Neutrophil (primary cell): ENCODE measurements at regions not wholly inside any gene's neighbourhood (a gene's known extent, or its start where the extent isn't known, plus 50 kb on each side); places are given as distances from the start of the nearest gene placed in this dataset.

ENCODE experiments used
- H3K27ac ChIP-seq: fragments of 200-600 bp; sonication (generic); 2 replicates; pipeline ENCODE4 v1.5.1; 2016; ENCODE audit warnings: mild to moderate bottlenecking, moderate library complexity
- H3K27me3 ChIP-seq: fragments of 200-600 bp; sonication (generic); 2 replicates; pipeline ENCODE4 v1.6.0; 2016; ENCODE audit warnings: mild to moderate bottlenecking
- H3K36me3 ChIP-seq: fragments of 200-600 bp; sonication (generic); 2 replicates; pipeline ENCODE4 v1.5.1; 2017
- H3K4me1 ChIP-seq, 2 experiments: fragments of 200-600 bp in 1 of 2; sonication (generic) in 1 of 2; 1 replicate in 1 of 2; 2 replicates in 1 of 2; pipeline versions ENCODE4 v1.5.1 to v1.6.1; 2013 to 2016; ENCODE audit warnings: low read depth in 1 of 2, low read length in 1 of 2, mild to moderate bottlenecking in 1 of 2, moderate library complexity in 1 of 2; ENCODE audit not compliant: control insufficient read depth in 1 of 2, insufficient read depth in 1 of 2
- H3K4me3 ChIP-seq, 2 experiments: fragments of 200-600 bp in 1 of 2; sonication (generic) in 1 of 2; 1 replicate in 1 of 2; 2 replicates in 1 of 2; pipeline ENCODE4 v1.5.1; 2013 to 2016; ENCODE audit warnings: low read depth in 1 of 2, low read length in 1 of 2, mild to moderate bottlenecking in 1 of 2, moderate library complexity in 1 of 2
- H3K9me3 ChIP-seq: fragments of 200-600 bp; sonication (generic); 2 replicates; pipeline ENCODE4 v1.5.1; 2016
- TF ChIP-seq, protein P1 (sequence below): fragments of 200-600 bp; sonication (generic); IDR thresholded peaks from 2 replicates; pipeline ENCODE4 v1.5.1; 2016; ENCODE audit warnings: antibody characterized with exemption

DNA sequence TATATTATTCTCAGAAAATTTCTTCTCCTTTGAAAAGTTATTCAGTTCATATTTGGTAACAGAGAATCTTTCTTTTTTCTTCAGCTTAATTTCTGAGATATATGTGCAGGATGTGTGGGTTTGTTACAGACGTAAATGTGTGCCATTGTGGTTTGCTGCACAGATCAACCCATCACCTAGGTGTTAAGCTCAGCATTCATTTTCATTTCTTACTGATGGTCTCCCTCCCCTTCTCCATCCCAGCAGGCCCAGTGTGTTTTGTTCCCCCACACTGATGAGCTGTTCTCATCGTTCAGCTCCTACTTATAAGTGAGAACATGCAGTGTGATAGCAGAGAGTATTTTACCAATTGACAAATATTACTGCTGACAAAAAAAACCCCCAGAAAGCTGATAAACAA is 330.0 kb upstream of the CHD1 start:
- H3K36me3 ChIP-seq = no peaks in the 10 kb centered on the region
- no peaks in the 10 kb centered on the region for H3K27me3 ChIP-seq
- no peak overlapping the region for H3K4me3 ChIP-seq
- no peak overlapping the region for H3K27ac ChIP-seq
- no peaks in the 10 kb centered on the region for H3K9me3 ChIP-seq
- no peaks in the 10 kb centered on the region for H3K4me1 ChIP-seq
- TF ChIP-seq, protein P1, sequence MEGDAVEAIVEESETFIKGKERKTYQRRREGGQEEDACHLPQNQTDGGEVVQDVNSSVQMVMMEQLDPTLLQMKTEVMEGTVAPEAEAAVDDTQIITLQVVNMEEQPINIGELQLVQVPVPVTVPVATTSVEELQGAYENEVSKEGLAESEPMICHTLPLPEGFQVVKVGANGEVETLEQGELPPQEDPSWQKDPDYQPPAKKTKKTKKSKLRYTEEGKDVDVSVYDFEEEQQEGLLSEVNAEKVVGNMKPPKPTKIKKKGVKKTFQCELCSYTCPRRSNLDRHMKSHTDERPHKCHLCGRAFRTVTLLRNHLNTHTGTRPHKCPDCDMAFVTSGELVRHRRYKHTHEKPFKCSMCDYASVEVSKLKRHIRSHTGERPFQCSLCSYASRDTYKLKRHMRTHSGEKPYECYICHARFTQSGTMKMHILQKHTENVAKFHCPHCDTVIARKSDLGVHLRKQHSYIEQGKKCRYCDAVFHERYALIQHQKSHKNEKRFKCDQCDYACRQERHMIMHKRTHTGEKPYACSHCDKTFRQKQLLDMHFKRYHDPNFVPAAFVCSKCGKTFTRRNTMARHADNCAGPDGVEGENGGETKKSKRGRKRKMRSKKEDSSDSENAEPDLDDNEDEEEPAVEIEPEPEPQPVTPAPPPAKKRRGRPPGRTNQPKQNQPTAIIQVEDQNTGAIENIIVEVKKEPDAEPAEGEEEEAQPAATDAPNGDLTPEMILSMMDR = no peak

DNA sequence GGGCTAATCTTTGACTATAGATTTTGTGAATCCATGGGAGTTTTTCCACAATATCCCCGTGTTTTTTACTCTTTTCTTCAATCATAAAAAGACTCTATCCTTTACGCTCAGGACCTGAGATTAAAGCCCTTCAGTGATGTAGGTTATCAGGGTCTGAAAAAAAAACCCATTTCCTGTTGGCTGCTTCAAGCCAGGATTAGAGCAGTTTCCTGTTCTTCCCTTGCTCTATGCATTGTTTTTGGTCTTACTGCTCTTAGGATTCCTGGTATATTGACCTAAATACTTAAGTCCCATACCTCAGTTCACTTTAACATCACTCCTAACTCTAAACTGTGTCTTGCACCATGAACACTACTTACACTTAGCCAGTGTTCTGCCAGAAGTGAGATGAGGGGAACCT is 319.3 kb upstream of the CHD1 start:
- no peaks in the 10 kb centered on the region for H3K9me3 ChIP-seq
- H3K4me3 ChIP-seq = no peak overlapping the region
- TF ChIP-seq, protein P1 = no peak
- no peaks in the 10 kb centered on the region for H3K4me1 ChIP-seq
- no peak overlapping the region for H3K27ac ChIP-seq
- no peaks in the 10 kb centered on the region for H3K27me3 ChIP-seq
- no peaks in the 10 kb centered on the region for H3K36me3 ChIP-seq

DNA sequence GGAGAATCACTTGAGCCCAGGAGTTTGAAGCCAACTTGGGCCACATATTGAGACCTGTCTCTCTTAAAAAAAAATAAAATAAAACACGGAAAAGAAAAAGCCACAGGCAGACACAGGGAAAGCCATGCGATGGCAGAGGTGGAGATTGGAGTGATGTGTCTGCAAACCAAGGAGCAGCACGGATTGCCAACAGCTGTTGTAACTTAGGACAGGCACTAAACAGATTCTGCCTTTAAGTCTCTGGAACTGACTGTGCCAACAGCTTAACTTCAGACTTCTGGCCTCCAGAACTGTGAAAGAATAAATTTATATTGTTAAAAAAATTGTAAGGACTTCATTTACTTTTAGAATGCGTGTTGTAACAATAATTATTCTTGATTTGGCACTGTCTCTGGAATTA is 318.5 kb upstream of the CHD1 start:
- Histone ChIP-seq H3K9me3 (no peaks in the 10 kb centered on the region), H3K4me3 (no peak overlapping the region), H3K27ac (no peak overlapping the region), H3K36me3 (no peaks in the 10 kb centered on the region), H3K4me1 (no peaks in the 10 kb centered on the region), H3K27me3 (no peaks in the 10 kb centered on the region)
- TF ChIP-seq, protein P1 = no peak

DNA sequence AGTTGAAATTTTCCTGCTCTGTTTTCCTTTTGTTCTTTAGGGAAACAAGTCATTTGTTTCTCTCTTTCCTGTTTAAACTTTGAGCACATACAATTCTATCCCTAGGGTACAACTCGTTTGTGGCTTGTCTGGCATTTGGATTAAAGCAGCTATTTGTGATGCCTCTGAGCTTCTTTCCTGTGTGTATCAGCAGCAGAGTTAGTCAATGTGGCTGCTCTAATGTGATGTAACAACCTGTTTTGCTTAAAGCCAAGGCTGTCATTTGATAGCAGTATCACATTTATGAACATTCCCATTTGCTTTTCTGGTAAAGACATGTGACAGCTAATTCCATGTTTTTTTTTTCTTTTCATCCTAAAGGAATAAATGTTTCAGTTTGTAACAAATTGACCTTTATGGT is 314.3 kb upstream of the CHD1 start:
- no peaks in the 10 kb centered on the region for H3K9me3 ChIP-seq
- no peak overlapping the region for H3K27ac ChIP-seq
- H3K4me1 ChIP-seq = no peaks in the 10 kb centered on the region
- no peaks in the 10 kb centered on the region for H3K36me3 ChIP-seq
- no peak overlapping the region for H3K4me3 ChIP-seq
- TF ChIP-seq, protein P1 = no peak
- H3K27me3 ChIP-seq = no peaks in the 10 kb centered on the region

DNA sequence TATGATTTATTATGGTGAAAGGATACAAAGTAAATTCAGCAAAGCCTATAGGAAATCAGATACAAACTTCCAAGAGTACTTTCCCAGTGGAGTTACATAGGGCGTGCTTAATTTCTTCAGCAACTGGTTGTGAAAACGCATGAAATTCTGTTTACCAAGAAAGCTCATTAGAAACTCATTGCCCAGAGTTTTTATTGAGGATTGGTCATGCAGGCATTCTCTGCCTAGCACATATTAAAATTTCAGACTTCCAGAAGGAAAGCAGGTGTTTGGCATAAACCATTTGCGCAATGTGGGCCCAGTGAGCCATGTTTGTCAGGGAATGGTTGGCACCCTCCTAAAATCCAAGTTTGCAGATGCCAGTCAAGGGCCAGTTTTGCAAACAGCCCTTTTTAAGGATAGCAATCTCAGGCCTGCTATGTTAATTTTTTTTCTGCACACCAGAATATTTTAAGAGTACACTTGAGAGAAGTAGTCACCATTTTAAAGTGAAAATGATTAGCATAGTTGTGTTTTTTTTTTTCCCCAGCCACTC is 311.1 kb upstream of the CHD1 start:
- Histone ChIP-seq H3K9me3 (no peaks in the 10 kb centered on the region), H3K36me3 (no peaks in the 10 kb centered on the region), H3K4me1 (no peaks in the 10 kb centered on the region), H3K27ac (no peak overlapping the region), H3K4me3 (no peak overlapping the region), H3K27me3 (no peaks in the 10 kb centered on the region)
- TF ChIP-seq, protein P1 = no peak
